Body of pancreas (tissue), 4 donors: ENCODE measurements at regions not wholly inside any gene's neighbourhood (a gene's known extent, or its start where the extent isn't known, plus 50 kb on each side); places are given as distances from the start of the nearest gene placed in this dataset.
A peak's percentile ranks its signal among the peaks of the same experiment; 100 is the strongest.

Source experiments
- ATAC-seq: fragments of 150-250 bp; one replicate; pipeline ENCODE4 v1.9.1; 2016
- DNase-seq, 4 donors: peaks; one replicate each; pipeline ENCODE4 v3.0.0-alpha.2; 2019
- H3K27ac ChIP-seq, 4 donors: fragments of 200-600 bp; sonication (generic); 1 replicate in 3 of 4; 2 replicates in 1 of 4; pipeline versions ENCODE4 v1.5.1 to v1.6.1; 2016 to 2019; ENCODE audit warnings: mild to moderate bottlenecking in 1 of 4, mixed read lengths in 1 of 4, moderate library complexity in 1 of 4
- H3K27me3 ChIP-seq, 2 donors: fragments of 200-600 bp; sonication (generic); one replicate each; pipeline ENCODE4 v1.6.0; 2016; ENCODE audit warnings: mild to moderate bottlenecking in 1 of 2
- H3K36me3 ChIP-seq, 2 donors: fragments of 200-600 bp; sonication (generic); replicated peaks in 1 of 2; 2 replicates each; pipeline ENCODE4 v1.5.1; 2016; ENCODE audit warnings: low read depth in 2 of 2; ENCODE audit not compliant: insufficient read depth in 1 of 2
- H3K4me1 ChIP-seq: fragments of 200-600 bp; sonication (generic); one replicate; pipeline ENCODE4 v1.6.0; 2016
- H3K4me3 ChIP-seq, 2 donors: fragments of 200-600 bp; sonication (generic); 1 replicate in 1 of 2; 2 replicates in 1 of 2; pipeline ENCODE4 v1.5.1; 2016 to 2019
- H3K9me3 ChIP-seq, 3 donors: fragments of 200-600 bp; sonication (generic); 1 replicate in 2 of 3; 2 replicates in 1 of 3; pipeline ENCODE4 v1.5.1; 2016
- CTCF ChIP-seq, 7 experiments: fragments of 450-650 bp in 4 of 7; fragments of 200-600 bp in 3 of 7; sonication (generic) in 3 of 7; IDR thresholded peaks; one replicate each; pipeline ENCODE4 v1.5.1; 2016 to 2019; ENCODE audit warnings: antibody characterized with exemption in 7 of 7
- POLR2A ChIP-seq, 3 donors: fragments of 450-650 bp; IDR thresholded peaks; one replicate each; pipeline ENCODE4 v1.6.1; 2016; ENCODE audit warnings: antibody characterized with exemption in 3 of 3, mild to moderate bottlenecking in 2 of 3
- WGBS, 2 donors: methylation state at CpG; one replicate each; pipeline ENCODE4 v1.1.5; 2017; 5-methylcytosine and 5-hydroxymethylcytosine counted together
- intact Hi-C: fragments of 100-400 bp; cut with DNase I; formaldehyde crosslinking; loops from one replicate; pipeline ENCODE4 v1.15.1; 2023

GRCh38 chr3:171972871-171973348 lies 66.5 kb upstream of the FNDC3B start:
- DNase-seq (peak in 2 of 4 donors; percentile 18 to 30), ATAC-seq (peak; percentile 47)
- H3K4me1 ChIP-seq: peaks cover 1% of the 10 kb centered on the region
- intact Hi-C loops: no loop called here
- no peaks in the 10 kb centered on the region for H3K36me3 ChIP-seq
- H3K9me3 ChIP-seq: no peaks in the 10 kb centered on the region
- H3K27me3 ChIP-seq: no peaks in the 10 kb centered on the region
- no peak for TF ChIP-seq POLR2A (IDR thresholded peaks at IDR 0.05)
- TF ChIP-seq CTCF (IDR thresholded peaks at IDR 0.05): no peak
- no peak overlapping the region for H3K27ac ChIP-seq
- no peak overlapping the region for H3K4me3 ChIP-seq
- WGBS, 2 donors: 39 to 56% methylated on average over 2 of the region's 2 CpGs

- intact Hi-C loops: no loop called here
- no peaks in the 10 kb centered on the region for H3K36me3 ChIP-seq
- WGBS, 2 donors: 66 to 68% methylated on average over 10 of the region's 10 CpGs
- H3K9me3 ChIP-seq: no peaks in the 10 kb centered on the region
- no peak overlapping the region for H3K27ac ChIP-seq
- DNase-seq: peak in 1 of 4 donors; percentile 22
- ATAC-seq: no peak
- TF ChIP-seq CTCF (IDR thresholded peaks at IDR 0.05): no peak
- no peak for TF ChIP-seq POLR2A (IDR thresholded peaks at IDR 0.05)
- no peaks in the 10 kb centered on the region for H3K27me3 ChIP-seq
- H3K4me1 ChIP-seq: no peaks in the 10 kb centered on the region
- H3K4me3 ChIP-seq: no peak overlapping the region
Observed at GRCh38 chr3:171974986-171975837, 64.2 kb upstream of the FNDC3B start.

- Histone ChIP-seq H3K27ac (no peak overlapping the region), H3K9me3 (no peaks in the 10 kb centered on the region), H3K27me3 (no peaks in the 10 kb centered on the region), H3K36me3 (no peaks in the 10 kb centered on the region), H3K4me1 (no peaks in the 10 kb centered on the region), H3K4me3 (no peak overlapping the region)
- no peak for TF ChIP-seq CTCF (IDR thresholded peaks at IDR 0.05)
- TF ChIP-seq POLR2A (IDR thresholded peaks at IDR 0.05): no peak
- intact Hi-C loops: no loop called here
- 74 to 86% methylated on average over 3 of the region's 3 CpGs for WGBS, 2 donors
- DNase-seq: no peak
- ATAC-seq: no peak
Observed at GRCh38 chr3:171976526-171976925, 62.9 kb upstream of the FNDC3B start.

- DNase-seq: no peak
- TF ChIP-seq POLR2A (IDR thresholded peaks at IDR 0.05) (no peak), CTCF (IDR thresholded peaks at IDR 0.05) (no peak)
- WGBS, 2 donors: 84 to 90% methylated on average over 7 of the region's 7 CpGs
- no peak for ATAC-seq
- no peak overlapping the region for H3K27ac ChIP-seq
- intact Hi-C loops: no loop called here
- H3K27me3 ChIP-seq: no peaks in the 10 kb centered on the region
- H3K4me3 ChIP-seq: no peak overlapping the region
- H3K4me1 ChIP-seq: no peaks in the 10 kb centered on the region
- no peaks in the 10 kb centered on the region for H3K9me3 ChIP-seq
- H3K36me3 ChIP-seq: no peaks in the 10 kb centered on the region
Observed at GRCh38 chr3:171977441-171977840, 61.9 kb upstream of the FNDC3B start.

GRCh38 chr3:171977860-171978259 lies 61.5 kb upstream of the FNDC3B start:
- ATAC-seq (no peak), DNase-seq (no peak)
- H3K36me3 ChIP-seq: no peaks in the 10 kb centered on the region

More at GRCh38 chr3:171977860-171978259, 61.5 kb upstream of the FNDC3B start:
- Histone ChIP-seq H3K27me3 (no peaks in the 10 kb centered on the region), H3K4me3 (no peak overlapping the region), H3K4me1 (no peaks in the 10 kb centered on the region), H3K9me3 (no peaks in the 10 kb centered on the region), H3K27ac (no peak overlapping the region)
- TF ChIP-seq CTCF (IDR thresholded peaks at IDR 0.05) (no peak), POLR2A (IDR thresholded peaks at IDR 0.05) (no peak)
- 64 to 72% methylated on average over 2 of the region's 2 CpGs for WGBS, 2 donors
- intact Hi-C loops: no loop called here
